GM19397 (cell line): ENCODE measurements at regions not wholly inside any gene's neighbourhood (a gene's known extent, or its start where the extent isn't known, plus 50 kb on each side); places are given as distances from the start of the nearest gene placed in this dataset.

Experiments
- ATAC-seq: cut with Tn5 transposase; IDR thresholded peaks from one replicate; pipeline ENCODE4 v1.9.1; 2021; ENCODE audit warnings: mild to moderate bottlenecking, moderate library complexity; ENCODE audit not compliant: unreplicated experiment

DNA sequence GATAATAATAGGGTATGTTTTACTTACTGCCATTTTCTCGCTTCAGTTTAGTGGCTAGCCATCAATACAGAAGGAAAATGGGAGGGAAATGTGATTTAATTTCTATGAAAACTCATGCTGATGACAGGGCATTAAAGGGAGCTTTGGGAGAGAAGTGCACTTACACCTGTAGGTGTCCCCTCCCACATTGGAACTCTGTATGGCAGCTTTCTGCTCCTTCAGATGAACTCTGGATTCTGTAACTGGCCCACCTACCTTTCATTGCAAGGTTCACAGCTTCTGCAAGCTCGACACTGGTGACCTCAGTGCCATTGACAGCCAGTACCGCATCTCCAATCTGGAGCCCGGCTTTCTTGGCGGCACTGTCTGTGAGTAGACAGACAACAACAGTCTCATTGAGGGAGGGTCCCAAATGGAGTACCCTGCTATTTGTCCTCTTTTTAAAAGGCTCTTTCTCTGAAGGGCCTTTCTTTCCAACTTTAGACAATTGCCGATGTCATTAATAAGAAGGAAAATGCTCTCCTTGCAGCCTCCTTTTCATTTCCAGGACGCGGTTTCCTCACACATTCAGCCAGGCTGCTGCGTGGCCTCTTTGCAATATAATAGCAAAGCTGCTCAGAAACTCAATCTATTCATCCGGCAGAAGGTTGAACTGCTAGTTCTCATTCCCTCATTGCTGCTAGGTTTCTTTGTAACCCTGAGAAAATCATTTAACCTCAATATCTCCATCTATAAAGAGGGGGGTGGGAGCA lies 63.6 kb downstream of the NUDT12 start:
- no peak for ATAC-seq

DNA sequence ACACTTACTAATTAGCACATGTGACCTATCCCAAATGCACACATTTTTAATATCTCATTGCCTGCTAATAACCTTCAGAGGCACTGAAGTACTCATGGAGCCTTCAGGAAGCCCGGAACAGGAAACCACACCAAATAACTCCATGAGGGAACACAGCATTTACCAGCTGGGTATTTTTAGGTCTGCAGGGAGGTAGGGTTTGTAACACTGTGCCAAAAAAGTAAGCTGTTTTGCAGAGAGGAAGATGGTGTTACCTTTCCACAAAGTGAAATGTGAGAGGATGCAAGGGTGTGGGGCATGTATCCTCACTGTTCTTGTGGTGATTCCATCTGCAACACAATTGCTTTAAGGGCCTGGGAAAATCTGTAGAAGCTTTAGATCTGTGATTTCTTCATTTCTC lies 64.4 kb downstream of the NUDT12 start:
- no peak for ATAC-seq

DNA sequence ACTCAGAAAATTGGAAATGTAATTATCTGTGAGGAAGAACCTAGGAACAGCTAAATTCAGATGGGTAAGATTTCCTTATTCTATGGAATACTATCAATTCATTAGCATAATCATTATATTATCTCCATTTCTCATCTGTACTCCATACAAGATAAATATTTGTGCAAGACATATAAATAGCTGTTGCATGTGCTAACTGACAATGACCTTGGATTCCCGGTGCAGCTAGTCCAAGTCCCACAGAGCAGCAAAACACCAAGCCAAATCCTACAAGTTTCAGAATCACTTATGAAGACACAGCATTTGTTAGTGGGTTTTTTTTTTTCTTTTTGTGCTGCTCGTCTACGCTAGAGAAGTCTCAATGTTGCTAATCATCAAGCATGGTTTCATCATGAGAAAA lies 64.8 kb downstream of the NUDT12 start:
- ATAC-seq = no peak

DNA sequence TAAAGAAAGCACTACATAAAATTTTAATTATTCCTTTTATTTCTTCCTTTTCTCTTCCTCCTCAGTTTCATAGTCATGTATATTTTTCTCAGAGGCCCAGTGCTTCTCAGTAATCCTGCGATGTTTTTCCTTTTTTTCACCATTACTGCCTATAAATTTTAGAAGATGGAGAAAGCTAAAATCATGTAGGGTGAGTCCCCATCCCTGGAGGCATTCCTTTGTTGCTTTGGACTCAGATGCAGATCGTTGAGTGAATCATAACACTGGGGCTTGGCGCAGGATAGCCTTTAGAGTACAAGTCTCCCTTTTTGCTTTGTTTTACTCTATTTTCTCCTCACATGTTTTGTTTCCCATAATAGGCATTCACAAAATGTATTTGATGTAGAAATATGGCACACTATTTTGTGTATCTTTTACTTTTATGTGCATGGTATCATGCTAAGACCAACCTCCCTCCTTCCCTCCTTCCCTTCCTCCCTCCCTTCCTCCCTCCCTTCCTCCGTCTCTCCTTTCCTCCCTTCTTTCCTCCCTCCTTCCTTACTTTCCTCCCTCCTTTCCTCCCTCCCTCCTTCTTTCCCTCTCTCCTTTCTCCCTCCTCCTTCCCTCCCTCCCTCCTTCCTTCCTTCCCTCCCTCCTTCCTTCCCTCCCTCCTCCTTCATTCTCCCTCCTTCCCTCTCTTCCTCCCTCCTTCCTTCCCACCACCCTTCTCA lies 72.4 kb downstream of the NUDT12 start:
- ATAC-seq = no peak

DNA sequence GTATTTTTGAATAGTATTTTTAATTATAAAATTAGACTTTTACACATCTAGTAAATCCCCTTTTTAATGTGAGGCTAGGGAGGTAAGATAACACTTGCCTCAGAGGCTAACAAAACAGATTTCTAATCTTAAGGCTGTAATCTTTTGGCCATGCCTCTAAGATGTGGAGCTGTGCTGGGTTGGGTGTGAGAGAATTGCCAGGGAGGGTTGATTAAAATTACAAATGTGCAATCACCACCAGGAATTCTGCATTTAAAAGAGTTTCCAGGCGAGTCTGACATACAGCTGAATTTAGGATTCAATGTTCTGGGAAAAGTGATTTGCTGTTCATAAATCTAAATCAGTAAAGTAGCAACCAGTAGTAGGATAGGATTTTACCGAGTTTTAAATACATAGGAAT lies 73.3 kb downstream of the NUDT12 start:
- ATAC-seq = no peak

DNA sequence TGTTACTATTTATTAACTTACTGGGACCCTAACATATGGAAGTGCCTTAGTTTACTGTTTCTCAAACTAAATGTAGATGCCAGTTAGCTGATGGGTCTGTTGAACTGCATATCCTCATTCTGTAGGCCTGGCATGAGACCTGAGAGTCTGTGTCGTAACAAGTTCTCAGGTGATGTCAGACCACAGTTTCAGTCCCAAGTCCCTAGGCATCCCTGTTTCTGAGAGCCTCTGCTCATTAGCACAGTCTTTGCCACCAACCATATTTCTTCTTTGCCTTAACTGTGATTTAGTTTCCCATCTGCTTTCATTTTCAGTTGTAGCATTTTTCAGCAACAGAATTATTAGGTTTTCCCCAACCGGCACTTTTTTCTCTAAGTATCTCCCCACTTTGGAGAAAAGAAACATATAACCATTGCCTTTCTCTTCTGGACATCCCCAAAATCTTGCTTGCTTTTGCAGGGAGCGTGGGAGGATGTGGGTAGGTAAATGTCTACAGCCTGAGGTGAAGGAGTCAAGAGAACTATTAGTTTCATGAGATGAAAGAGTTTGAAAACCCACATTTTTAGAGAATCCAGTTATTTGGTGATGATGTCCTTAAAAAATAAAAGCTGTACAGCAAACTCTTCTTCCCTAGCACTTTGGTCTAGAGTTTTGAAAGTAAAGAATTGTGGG lies 74.6 kb downstream of the NUDT12 start:
- ATAC-seq = no peak

DNA sequence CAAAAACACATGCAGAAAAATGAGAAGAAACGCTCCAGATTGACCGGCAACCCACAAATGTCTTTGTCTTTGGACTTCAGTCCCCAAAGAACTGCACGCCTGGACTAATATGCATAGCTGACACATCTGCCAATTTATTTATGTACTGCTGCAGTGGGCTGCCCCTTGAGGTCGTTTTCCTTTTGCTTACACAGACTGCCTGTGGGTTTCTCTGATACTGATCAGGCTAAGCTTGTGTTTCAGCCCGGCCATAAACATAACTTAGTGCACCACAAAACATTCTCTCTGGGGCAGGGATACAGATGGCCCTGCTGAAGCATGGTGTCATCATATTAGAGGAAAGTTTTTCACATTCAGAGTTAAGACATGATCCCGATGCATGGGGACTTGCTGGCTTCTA lies 75.4 kb downstream of the NUDT12 start:
- ATAC-seq = no peak

DNA sequence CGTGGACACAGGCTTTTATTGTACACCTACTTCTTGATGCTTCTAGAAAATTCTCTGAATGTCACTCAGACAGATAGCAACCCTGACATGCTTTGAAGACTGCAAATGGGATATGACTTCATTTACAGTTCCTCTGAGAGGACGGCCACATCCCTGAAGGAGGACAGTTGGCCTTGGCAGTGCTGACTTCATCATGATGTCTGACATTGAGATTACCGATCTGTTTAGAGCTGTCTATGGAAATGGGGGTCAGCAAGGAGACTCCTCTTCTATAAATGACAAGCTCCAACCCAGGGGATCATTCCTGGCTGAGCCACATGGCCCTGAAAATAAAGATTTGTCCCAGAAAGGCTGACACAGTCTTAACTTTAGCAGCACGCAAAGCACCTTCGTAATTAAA lies 75.8 kb downstream of the NUDT12 start:
- ATAC-seq = no peak

DNA sequence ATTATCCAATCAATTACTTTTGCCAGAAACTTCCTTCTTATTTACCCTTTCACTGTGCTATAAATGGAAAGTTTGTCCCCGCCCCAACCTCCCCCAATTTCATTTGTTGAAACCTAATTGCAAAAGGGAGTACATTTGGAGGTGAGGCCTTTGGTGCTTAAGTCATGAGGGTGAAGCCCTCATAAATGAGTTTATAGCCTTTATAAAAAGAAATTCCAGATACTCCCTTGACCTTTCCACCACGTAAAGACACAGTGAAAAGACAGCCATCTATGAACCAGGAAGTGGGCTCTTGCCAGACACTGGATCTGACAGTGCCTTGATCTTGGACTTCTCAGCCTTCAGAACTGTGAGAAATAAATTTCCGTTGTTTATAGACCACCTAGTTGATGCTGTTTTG lies 82.3 kb downstream of the NUDT12 start:
- no peak for ATAC-seq

DNA sequence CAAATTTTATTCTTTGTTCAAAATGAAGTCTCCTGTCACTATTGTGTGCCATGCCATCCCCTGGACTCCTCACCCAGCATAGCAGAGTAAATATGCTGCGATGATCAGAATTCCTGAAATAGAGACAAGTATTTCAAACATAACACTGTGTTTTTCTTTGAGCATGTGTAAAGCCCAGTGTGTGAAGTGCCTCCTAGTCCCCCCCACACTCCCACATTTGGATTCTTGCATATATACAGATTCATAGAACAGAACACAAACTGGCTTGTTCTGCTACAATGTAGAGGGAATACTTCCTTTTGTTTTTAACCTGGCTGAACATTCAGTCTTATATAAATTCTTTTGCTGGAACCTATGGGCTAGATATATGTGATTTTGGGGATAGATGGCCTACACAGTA lies 84.9 kb downstream of the NUDT12 start:
- ATAC-seq = no peak

DNA sequence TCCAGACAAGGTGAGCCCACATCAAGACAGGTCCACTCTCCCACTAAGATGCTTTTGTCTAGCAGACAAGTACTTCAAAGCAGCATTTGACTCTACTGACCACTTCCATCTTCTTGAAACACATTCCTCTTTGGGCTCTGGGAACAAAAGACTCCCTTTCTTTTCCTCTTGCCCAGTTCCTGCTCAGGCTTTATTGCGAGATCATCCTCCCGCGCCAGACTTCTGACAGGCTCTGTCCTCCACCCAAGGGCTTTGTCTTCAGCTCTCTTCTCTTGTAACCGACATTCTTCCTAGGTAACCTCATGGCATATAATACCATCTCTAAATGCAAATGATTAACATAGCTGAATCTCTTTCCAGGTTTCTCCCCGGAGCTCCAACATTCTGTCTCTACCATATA lies 85.8 kb downstream of the NUDT12 start:
- no peak for ATAC-seq

DNA sequence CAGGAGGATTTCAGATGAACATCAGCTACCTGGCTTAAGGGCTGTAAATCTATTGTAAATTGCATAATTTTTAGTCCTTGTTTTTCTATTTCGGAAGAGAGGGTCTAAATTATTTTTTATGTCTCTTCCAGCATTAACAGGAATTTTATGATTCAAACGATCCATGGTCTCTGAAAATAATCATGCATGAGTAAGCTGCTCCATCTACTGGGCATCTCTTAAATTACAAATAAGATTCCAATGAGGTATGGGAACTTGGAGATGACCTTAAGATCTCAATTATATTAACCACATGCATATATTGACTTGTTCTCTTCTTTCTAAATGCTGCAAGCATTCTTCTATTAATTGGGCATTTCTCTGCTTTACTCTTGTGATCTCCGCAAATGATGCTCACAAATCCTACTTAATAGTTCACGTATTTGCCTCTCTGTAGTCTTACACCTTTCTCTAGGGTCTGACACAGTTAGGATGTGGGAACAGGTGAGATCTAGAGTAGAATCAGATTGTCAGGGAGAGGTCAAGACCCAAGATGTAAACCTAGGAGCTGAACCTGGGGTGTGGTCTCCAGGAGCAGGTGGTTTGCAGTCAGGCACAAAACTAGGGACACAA lies 86.9 kb downstream of the NUDT12 start:
- ATAC-seq = no peak

DNA sequence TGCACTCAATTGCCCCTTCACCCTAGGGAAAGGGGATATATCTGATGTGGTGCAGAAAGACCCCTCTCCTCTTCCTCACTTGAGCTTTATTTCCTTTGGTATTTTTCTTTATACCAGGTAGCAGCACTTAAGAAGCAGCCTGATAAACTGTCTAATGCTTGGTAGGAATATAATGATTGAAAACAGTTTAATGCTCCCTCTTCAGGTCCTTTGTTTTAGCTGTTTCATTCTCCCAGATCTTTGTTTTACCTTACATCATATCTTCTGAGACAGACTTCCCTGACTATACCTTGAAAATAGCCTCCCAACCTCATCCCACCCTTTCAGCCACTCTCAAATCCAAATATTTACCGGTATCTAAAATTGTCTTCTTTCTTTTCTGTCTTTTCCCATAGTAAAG lies 87.9 kb downstream of the NUDT12 start:
- ATAC-seq = no peak

DNA sequence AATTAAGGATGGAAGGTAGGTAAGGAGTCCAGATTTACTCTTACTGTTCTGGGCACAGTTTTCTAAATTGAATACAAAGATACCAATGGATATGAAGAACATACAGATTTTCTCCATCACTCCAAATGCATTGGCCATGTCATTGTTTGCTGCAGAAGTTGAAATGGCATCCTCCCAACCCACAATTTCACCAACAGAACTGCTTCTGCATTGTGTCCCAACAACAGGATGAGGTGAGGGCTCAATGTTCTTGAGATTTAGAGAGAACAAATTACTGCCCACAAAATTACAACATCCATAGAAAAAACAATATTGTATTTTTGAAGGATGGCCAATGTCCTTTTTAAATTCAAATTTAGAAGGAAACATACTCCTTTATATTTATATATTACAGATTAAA lies 88.9 kb downstream of the NUDT12 start:
- no peak for ATAC-seq

DNA sequence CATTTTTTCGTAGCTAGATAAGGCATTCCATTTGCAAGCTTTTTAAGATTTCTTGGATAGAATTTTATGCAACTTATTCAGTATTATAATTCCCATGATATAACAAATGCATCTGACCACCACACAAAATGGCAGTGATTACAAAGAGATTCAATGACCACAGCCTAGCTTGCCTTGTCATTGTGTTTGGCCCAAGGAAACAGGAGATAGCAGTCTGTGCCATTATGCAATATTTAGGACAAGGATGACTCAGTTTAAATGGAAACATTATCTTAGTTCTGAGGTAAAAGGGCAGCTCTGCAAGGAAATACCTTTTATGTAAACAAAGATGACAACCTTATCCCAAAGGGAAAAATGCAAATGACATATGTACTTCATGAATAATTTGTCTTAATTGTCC lies 89.8 kb downstream of the NUDT12 start:
- ATAC-seq = no peak

DNA sequence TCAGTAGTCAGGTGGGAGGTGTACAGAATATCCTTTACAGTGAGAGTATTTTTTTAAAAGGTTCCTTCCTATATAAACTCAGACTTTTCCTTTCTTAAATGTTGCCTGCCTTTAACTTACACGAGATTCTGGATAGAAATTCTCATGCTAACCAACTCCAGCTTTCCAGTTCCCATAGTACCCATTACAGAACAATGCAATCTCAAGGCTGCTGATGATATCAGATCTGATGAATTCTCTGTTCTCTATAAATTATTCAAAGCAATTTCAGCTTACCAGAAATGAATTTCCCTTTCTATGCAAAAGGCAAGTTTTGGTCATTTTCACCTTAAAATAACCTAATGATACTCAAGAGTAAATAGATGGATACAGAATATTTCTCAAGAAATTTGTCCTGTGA lies 90.3 kb downstream of the NUDT12 start:
- ATAC-seq = no peak

DNA sequence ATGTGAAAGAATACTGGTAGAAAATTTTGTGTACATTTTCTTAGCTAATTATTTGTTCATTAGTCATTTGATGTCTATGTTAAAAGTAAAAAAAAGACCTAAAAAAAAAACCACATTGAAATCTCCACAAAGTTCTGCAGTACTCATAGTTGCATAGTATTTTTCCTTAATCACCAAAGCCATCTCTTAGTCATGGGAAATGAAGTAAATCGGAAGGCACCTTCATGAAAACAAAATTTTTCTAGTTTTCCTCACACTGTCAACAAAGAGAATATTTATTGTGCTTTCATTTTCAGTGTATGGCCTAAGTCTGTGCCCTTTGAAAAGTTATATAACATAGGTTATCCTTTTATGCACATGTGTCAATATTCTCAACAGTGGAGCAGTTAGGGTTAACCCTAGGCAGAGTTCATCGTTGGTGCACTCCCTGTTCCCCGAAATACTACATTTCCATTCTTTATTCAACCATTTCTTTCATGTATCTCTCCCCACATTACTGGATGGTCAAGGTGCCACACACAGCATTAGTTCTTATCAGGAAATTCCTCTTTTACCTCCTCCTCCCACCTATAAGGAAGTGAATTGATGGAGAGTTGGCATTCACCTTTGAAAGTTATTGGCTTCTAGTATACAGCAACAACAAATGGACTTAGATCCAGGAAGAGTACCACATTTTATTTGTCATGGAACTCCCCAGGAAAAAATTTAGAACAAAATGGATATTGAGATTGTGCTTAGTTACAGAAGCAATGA lies 93.1 kb downstream of the NUDT12 start:
- ATAC-seq = no peak

DNA sequence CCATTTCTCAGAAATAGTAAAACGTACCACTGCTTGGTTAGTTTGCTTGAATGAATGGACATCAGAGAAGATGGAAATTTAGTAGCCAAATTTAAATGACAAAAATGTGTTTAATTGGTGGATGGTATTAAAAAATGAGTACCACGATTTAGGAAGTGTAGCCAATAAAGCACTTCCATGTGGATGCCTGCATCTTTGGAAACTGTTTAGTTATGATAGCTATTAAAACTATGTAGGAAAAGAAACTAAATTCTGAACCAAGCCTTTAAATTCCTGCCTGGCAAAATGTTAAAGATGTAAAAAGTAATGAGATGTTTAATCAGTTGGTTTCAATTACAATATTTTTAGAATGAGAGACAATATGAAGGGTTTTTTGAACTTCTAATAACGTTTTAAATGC lies 94.8 kb downstream of the NUDT12 start:
- no peak for ATAC-seq

DNA sequence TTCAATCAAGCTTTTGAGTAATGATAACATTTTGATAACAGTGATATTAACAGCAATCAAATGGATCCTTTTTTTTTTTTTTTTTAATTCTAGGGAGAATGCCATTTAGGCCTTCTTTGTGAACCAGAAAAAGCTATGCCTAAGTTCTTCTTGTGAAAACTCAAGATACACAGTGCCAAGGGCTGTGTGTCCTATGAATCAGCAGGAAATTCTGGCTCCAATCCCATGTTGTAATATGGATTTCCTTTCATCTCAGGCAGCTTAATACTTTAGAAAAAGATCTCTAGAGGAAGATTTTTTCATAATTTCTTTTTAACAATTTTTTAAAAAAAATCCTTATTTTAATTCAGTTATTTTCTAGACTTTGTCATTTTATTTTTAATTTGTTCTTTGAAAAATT lies 96.1 kb downstream of the NUDT12 start:
- ATAC-seq = no peak

DNA sequence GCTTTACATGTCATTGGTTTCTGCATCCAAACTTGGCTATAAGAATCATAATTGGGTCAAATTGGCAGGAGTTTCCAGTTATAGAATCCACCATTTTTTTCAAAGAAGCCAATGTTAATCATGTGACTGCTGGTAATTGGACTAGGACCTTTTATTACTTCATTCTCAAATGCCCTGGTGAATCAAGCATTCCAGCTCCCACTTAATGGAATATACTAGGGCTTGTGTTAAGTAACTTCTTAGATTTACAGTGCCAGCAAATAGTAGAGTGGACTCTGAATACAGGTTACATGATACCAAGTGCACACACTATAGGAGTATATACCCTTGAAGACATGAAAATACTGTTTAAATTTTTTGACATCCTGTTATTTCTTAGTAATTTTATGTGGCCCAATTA lies 96.7 kb downstream of the NUDT12 start:
- ATAC-seq = no peak

DNA sequence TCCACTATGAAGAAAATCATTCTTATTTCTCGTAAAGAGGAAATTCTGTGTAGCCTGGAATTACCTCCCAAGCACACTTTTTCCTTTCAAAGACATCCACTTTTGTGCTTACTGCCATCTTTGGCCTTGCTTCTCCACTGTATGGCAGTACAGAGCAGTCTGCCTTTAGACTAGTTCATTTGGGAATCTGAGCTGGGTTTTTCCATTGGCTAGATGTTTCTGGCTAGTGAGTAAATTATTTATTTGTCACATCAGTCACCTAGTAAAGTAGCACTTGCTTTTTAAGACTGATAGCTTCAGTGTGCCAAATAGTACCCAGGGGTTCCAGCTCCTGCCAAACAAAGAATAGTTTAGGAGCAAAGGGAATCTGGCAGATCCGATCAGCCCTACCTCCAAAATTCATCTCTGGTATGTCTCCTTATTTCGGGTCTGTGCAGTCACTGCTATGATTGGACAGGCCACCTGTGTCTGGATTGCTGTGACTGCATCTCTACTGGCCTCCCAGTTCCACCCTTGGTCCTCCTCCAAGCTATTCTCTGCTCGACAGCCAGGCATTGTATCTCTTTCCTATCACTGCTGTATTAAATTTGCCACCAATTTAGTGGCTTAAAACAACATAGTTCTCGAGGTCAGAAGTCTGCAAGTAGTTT lies 97.6 kb downstream of the NUDT12 start:
- ATAC-seq = no peak
